PC-9 (cell line): ENCODE measurements at regions not wholly inside any gene's neighbourhood (a gene's known extent, or its start where the extent isn't known, plus 50 kb on each side); places are given as distances from the start of the nearest gene placed in this dataset.

Experiments
- BruUV-seq: library from RNA; stranded (reverse); fragments of 400-500 nt; replicated peaks from 2 replicates; lab custom pipeline; 2021; lab: Mats Ljungman, UMichigan
- CTCF ChIA-PET: fragments of 300-600 bp; sonication (Branson Sonifier 250); formaldehyde crosslinking; loops from one replicate; lab custom pipeline; 2022; ENCODE audit warnings: antibody characterized with exemption; lab: Charles Lee
- POLR2A ChIA-PET: fragments of 300-600 bp; sonication (Branson Sonifier 250); formaldehyde crosslinking; loops from one replicate; lab custom pipeline; 2022; ENCODE audit warnings: antibody characterized with exemption; ENCODE audit not compliant: unreplicated experiment; lab: Charles Lee
- DNase-seq, 2 experiments: peaks; one replicate each; pipeline versions ENCODE4 v3.0.0 to v3.0.0-alpha.2; 2015 to 2022; ENCODE audit warnings: mixed read lengths in 1 of 2
- H2AFZ ChIP-seq: fragments of 200-600 bp; sonication (generic); 2 replicates; pipeline ENCODE4 v1.8.1; 2017; ENCODE audit warnings: antibody characterized with exemption
- H3F3A ChIP-seq: fragments of 200-600 bp; sonication (generic); 2 replicates; pipeline ENCODE4 v1.8.1; 2017; ENCODE audit warnings: antibody characterized with exemption, mild to moderate bottlenecking, low read depth; ENCODE audit not compliant: insufficient read depth
- H3K27ac ChIP-seq: fragments of 200-600 bp; sonication (generic); 2 replicates; pipeline ENCODE4 v1.6.1; 2016; ENCODE audit warnings: mixed run types
- H3K27me3 ChIP-seq: fragments of 200-600 bp; sonication (generic); 2 replicates; pipeline ENCODE4 v1.6.1; 2016; ENCODE audit warnings: low read depth, mixed run types; ENCODE audit not compliant: insufficient read depth
- H3K36me3 ChIP-seq: fragments of 200-600 bp; sonication (generic); 2 replicates; pipeline ENCODE4 v1.6.1; 2016; ENCODE audit warnings: low read depth, mixed run types
- H3K4me1 ChIP-seq: fragments of 200-600 bp; sonication (generic); replicated peaks from 2 replicates; pipeline ENCODE4 v1.6.1; 2016; ENCODE audit warnings: mixed run types; ENCODE audit not compliant: insufficient read depth
- H3K4me2 ChIP-seq: fragments of 200-600 bp; sonication (generic); 2 replicates; pipeline ENCODE4 v1.6.1; 2017; ENCODE audit warnings: mixed run types
- H3K4me3 ChIP-seq: fragments of 200-600 bp; sonication (generic); 2 replicates; pipeline ENCODE4 v1.6.1; 2016; ENCODE audit warnings: mixed run types
- H3K79me2 ChIP-seq: fragments of 200-600 bp; sonication (generic); 2 replicates; pipeline ENCODE4 v1.6.1; 2017; ENCODE audit warnings: low read depth, mixed run types
- H3K9me2 ChIP-seq: fragments of 200-600 bp; sonication (generic); 2 replicates; pipeline ENCODE4 v1.8.1; 2017; ENCODE audit warnings: mild to moderate bottlenecking; ENCODE audit not compliant: insufficient read depth
- H3K9me3 ChIP-seq: fragments of 200-600 bp; sonication (generic); 2 replicates; pipeline ENCODE4 v1.8.1; 2016; ENCODE audit warnings: low read depth; ENCODE audit not compliant: insufficient read depth
- H4K20me1 ChIP-seq: fragments of 200-600 bp; sonication (generic); 2 replicates; pipeline ENCODE4 v1.8.1; 2017; ENCODE audit not compliant: insufficient read depth
- EZH2 ChIP-seq: fragments of 200-600 bp; sonication (generic); IDR thresholded peaks from 2 replicates; pipeline ENCODE4 v1.8.0; 2017; ENCODE audit warnings: antibody characterized with exemption, low read depth
- intact Hi-C: fragments of 100-400 bp; cut with micrococcal nuclease; formaldehyde crosslinking; loops from one replicate; pipeline ENCODE4 v1.10.0; 2022; ENCODE audit not compliant: unreplicated experiment
- TF ChIP-seq, protein P1 (sequence below): fragments of 200-600 bp; sonication (generic); conservative IDR thresholded peaks from 2 replicates; pipeline ENCODE4 v1.6.1; 2017; ENCODE audit warnings: mixed run types, antibody characterized with exemption, mild to moderate bottlenecking, moderate library complexity

- Histone ChIP-seq H3K9me3 (no peaks in the 10 kb centered on the region), H3K27me3 (no peaks in the 10 kb centered on the region), H3K4me2 (no peak overlapping the region), H3K79me2 (no peaks in the 10 kb centered on the region), H3K36me3 (no peaks in the 10 kb centered on the region), H3K4me3 (no peak overlapping the region), H3K9me2 (no peaks in the 10 kb centered on the region), H3K27ac (no peak overlapping the region), H4K20me1 (no peaks in the 10 kb centered on the region), H3F3A (no peaks in the 10 kb centered on the region), H3K4me1 (no peaks in the 10 kb centered on the region), H2AFZ (no peak overlapping the region)
- ChIA-PET POLR2A (no interaction called here), CTCF (no interaction called here)
- TF ChIP-seq, protein P1, sequence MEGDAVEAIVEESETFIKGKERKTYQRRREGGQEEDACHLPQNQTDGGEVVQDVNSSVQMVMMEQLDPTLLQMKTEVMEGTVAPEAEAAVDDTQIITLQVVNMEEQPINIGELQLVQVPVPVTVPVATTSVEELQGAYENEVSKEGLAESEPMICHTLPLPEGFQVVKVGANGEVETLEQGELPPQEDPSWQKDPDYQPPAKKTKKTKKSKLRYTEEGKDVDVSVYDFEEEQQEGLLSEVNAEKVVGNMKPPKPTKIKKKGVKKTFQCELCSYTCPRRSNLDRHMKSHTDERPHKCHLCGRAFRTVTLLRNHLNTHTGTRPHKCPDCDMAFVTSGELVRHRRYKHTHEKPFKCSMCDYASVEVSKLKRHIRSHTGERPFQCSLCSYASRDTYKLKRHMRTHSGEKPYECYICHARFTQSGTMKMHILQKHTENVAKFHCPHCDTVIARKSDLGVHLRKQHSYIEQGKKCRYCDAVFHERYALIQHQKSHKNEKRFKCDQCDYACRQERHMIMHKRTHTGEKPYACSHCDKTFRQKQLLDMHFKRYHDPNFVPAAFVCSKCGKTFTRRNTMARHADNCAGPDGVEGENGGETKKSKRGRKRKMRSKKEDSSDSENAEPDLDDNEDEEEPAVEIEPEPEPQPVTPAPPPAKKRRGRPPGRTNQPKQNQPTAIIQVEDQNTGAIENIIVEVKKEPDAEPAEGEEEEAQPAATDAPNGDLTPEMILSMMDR: no peak
- no peak for TF ChIP-seq EZH2
- no TSS peak for BruUV-seq
- intact Hi-C loops: no loop called here
- DNase-seq: no peak
Observed at GRCh38 chr12:76679778-76680177, 84.1 kb upstream of the ZDHHC17 start.

DNA sequence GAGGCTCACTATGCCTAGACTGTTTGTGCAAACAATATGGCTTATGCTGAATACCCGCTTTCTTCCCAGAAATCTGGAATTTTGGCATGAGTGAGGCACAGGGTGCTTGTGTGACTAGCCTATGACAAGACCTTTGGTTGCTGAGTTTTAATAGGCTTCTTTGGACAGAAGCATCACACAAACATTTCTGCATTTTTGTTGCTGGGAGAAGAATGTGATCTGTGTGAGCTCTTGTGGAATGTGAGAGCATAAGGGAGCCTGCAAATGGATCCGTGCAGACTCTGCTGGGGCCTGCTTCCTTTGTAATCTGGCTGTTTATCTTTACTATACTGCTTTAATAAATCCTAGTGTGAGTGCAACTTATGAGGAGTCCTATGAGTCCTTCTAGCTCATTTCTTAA is 83.0 kb upstream of the ZDHHC17 start:
- Histone ChIP-seq H4K20me1 (no peaks in the 10 kb centered on the region), H3K27ac (no peak overlapping the region), H3K27me3 (no peaks in the 10 kb centered on the region), H2AFZ (no peak overlapping the region), H3F3A (no peaks in the 10 kb centered on the region), H3K4me3 (no peak overlapping the region), H3K4me1 (no peaks in the 10 kb centered on the region), H3K4me2 (no peak overlapping the region), H3K9me2 (no peaks in the 10 kb centered on the region), H3K79me2 (no peaks in the 10 kb centered on the region), H3K9me3 (no peaks in the 10 kb centered on the region), H3K36me3 (no peaks in the 10 kb centered on the region)
- POLR2A ChIA-PET: no interaction called here
- intact Hi-C loops: no loop called here
- CTCF ChIA-PET: no interaction called here
- no TSS peak for BruUV-seq
- no peak for TF ChIP-seq EZH2
- TF ChIP-seq, protein P1: no peak
- no peak for DNase-seq

DNA sequence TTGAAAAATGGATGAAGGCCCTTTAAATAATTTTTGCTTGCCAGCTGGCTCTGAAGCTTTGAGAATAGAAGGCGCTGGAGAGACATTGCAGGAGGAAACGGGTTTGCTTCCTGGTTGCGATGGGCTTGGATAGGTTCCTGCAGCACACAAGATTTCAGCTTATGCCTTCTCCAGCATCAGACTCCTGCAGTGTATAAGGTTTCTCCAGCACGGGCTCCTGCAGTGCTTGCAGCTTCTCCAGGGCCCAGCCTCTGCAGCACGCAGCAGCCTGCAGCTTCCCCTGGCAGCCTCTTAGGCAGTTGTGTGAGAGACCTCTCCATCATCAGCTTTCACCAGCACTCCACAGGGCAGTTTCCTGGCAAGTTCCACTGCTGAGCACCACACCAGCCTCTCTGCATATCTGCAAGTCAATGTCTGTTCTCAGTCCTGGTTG is 78.7 kb upstream of the ZDHHC17 start:
- Histone ChIP-seq H3K27ac (no peak overlapping the region), H2AFZ (no peak overlapping the region)
- POLR2A ChIA-PET: no interaction called here

More for the DNA sequence above, 78.7 kb upstream of the ZDHHC17 start:
- Histone ChIP-seq H3K36me3 (no peaks in the 10 kb centered on the region), H3K9me2 (no peaks in the 10 kb centered on the region), H3K4me1 (peaks cover 7% of the 10 kb centered on the region), H3K4me2 (no peak overlapping the region), H3K9me3 (no peaks in the 10 kb centered on the region), H4K20me1 (no peaks in the 10 kb centered on the region), H3K79me2 (no peaks in the 10 kb centered on the region), H3F3A (no peaks in the 10 kb centered on the region), H3K4me3 (no peak overlapping the region), H3K27me3 (no peaks in the 10 kb centered on the region)
- intact Hi-C loops: no loop called here
- DNase-seq: no peak
- no peak for TF ChIP-seq EZH2
- TF ChIP-seq, protein P1: no peak
- BruUV-seq: no TSS peak
- CTCF ChIA-PET: no interaction called here
